ENCODE measurements at regions not wholly inside any gene's neighbourhood (a gene's known extent, or its start where the extent isn't known, plus 50 kb on each side); places are given as distances from the start of the nearest gene placed in this dataset.

GRCh38 chr5:164672931-164673694, 1167.7 kb downstream of the MAT2B start:
- ATAC-seq = peak; percentile 57; the same call in 2 of the 3 replicates
- TF ChIP-seq ISL1 (CRISPR knock-in tag; IDR thresholded peaks at IDR 0.05) (peak; percentile 15), ZNF70 (CRISPR knock-in tag; IDR thresholded peaks at IDR 0.05) (no peak), BACH2 (CRISPR knock-in tag; IDR thresholded peaks at IDR 0.05; ENCODE audit: borderline replicate concordance) (no peak), ESRRG (CRISPR knock-in tag; IDR thresholded peaks at IDR 0.05) (no peak), TCF4 (CRISPR knock-in tag; IDR thresholded peaks at IDR 0.05; ENCODE audit: borderline replicate concordance) (no peak; the same call in 1 of the 2 replicates), ZFP3 (CRISPR knock-in tag; IDR thresholded peaks at IDR 0.05) (no peak), TSHZ2 (CRISPR knock-in tag; IDR thresholded peaks at IDR 0.05) (no peak), ZNF8 (CRISPR knock-in tag; IDR thresholded peaks at IDR 0.05) (no peak), OSR1 (CRISPR knock-in tag; IDR thresholded peaks at IDR 0.05) (no peak), ARNTL (CRISPR knock-in tag; IDR thresholded peaks at IDR 0.05; ENCODE audit: borderline replicate concordance, low read depth) (no peak), CSDC2 (CRISPR knock-in tag; IDR thresholded peaks at IDR 0.05) (no peak)
- TF ChIP-seq, protein P1, sequence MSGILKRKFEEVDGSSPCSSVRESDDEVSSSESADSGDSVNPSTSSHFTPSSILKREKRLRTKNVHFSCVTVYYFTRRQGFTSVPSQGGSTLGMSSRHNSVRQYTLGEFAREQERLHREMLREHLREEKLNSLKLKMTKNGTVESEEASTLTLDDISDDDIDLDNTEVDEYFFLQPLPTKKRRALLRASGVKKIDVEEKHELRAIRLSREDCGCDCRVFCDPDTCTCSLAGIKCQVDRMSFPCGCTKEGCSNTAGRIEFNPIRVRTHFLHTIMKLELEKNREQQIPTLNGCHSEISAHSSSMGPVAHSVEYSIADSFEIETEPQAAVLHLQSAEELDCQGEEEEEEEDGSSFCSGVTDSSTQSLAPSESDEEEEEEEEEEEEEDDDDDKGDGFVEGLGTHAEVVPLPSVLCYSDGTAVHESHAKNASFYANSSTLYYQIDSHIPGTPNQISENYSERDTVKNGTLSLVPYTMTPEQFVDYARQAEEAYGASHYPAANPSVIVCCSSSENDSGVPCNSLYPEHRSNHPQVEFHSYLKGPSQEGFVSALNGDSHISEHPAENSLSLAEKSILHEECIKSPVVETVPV (CRISPR knock-in tag; IDR thresholded peaks at IDR 0.05) = 0 out of 2 replicates have a peak, but pooled peaks have one; percentile 11
- TF ChIP-seq, protein P2, sequence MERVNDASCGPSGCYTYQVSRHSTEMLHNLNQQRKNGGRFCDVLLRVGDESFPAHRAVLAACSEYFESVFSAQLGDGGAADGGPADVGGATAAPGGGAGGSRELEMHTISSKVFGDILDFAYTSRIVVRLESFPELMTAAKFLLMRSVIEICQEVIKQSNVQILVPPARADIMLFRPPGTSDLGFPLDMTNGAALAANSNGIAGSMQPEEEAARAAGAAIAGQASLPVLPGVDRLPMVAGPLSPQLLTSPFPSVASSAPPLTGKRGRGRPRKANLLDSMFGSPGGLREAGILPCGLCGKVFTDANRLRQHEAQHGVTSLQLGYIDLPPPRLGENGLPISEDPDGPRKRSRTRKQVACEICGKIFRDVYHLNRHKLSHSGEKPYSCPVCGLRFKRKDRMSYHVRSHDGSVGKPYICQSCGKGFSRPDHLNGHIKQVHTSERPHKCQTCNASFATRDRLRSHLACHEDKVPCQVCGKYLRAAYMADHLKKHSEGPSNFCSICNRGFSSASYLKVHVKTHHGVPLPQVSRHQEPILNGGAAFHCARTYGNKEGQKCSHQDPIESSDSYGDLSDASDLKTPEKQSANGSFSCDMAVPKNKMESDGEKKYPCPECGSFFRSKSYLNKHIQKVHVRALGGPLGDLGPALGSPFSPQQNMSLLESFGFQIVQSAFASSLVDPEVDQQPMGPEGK (CRISPR knock-in tag; IDR thresholded peaks at IDR 0.05; ENCODE audit: borderline replicate concordance) = no peak

GRCh38 chr5:164679461-164679860, 1174.0 kb downstream of the MAT2B start:
- TF ChIP-seq TCF4 (CRISPR knock-in tag; IDR thresholded peaks at IDR 0.05; ENCODE audit: borderline replicate concordance) = no peak
- no peak for TF ChIP-seq ESRRG (CRISPR knock-in tag; IDR thresholded peaks at IDR 0.05)
- TF ChIP-seq ZNF8 (CRISPR knock-in tag; IDR thresholded peaks at IDR 0.05) = no peak
- no peak for TF ChIP-seq ZC3H10 (CRISPR knock-in tag; IDR thresholded peaks at IDR 0.05)
- TF ChIP-seq ZFP30 (CRISPR knock-in tag; IDR thresholded peaks at IDR 0.05) = no peak
- TF ChIP-seq, protein P2 (CRISPR knock-in tag; IDR thresholded peaks at IDR 0.05; ENCODE audit: borderline replicate concordance) = no peak
- TF ChIP-seq OSR1 (CRISPR knock-in tag; IDR thresholded peaks at IDR 0.05) = no peak
- no peak for TF ChIP-seq ZNF565 (CRISPR knock-in tag; conservative IDR thresholded peaks at IDR 0.05; ENCODE audit: low read depth)
- TF ChIP-seq GLIS3 (CRISPR knock-in tag; IDR thresholded peaks at IDR 0.05) = no peak
- TF ChIP-seq RARB (CRISPR knock-in tag; IDR thresholded peaks at IDR 0.05) = no peak
- TF ChIP-seq, protein P3, sequence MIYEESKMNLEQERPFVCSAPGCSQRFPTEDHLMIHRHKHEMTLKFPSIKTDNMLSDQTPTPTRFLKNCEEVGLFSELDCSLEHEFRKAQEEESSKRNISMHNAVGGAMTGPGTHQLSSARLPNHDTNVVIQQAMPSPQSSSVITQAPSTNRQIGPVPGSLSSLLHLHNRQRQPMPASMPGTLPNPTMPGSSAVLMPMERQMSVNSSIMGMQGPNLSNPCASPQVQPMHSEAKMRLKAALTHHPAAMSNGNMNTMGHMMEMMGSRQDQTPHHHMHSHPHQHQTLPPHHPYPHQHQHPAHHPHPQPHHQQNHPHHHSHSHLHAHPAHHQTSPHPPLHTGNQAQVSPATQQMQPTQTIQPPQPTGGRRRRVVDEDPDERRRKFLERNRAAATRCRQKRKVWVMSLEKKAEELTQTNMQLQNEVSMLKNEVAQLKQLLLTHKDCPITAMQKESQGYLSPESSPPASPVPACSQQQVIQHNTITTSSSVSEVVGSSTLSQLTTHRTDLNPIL (CRISPR knock-in tag; IDR thresholded peaks at IDR 0.05; ENCODE audit: low read depth) = no peak
- TF ChIP-seq ISL1 (CRISPR knock-in tag; IDR thresholded peaks at IDR 0.05) = no peak
- TF ChIP-seq, protein P4, sequence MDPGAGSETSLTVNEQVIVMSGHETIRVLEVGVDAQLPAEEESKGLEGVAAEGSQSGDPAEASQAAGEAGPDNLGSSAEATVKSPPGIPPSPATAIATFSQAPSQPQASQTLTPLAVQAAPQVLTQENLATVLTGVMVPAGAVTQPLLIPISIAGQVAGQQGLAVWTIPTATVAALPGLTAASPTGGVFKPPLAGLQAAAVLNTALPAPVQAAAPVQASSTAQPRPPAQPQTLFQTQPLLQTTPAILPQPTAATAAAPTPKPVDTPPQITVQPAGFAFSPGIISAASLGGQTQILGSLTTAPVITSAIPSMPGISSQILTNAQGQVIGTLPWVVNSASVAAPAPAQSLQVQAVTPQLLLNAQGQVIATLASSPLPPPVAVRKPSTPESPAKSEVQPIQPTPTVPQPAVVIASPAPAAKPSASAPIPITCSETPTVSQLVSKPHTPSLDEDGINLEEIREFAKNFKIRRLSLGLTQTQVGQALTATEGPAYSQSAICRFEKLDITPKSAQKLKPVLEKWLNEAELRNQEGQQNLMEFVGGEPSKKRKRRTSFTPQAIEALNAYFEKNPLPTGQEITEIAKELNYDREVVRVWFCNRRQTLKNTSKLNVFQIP (CRISPR knock-in tag; IDR thresholded peaks at IDR 0.05; ENCODE audit: borderline replicate concordance, low read depth) = no peak
- no peak for ATAC-seq

All from SK-N-SH treated with all-trans-retinoic acid at 6 μM for 48 hours (cell line).